ENCODE measurements at regions not wholly inside any gene's neighbourhood (a gene's known extent, or its start where the extent isn't known, plus 50 kb on each side); places are given as distances from the start of the nearest gene placed in this dataset.

GRCh38 chr2:142742371-142743214 is 134.9 kb upstream of the KYNU start:
- no peak for TF ChIP-seq CTCF (IDR thresholded peaks at IDR 0.05; ENCODE audit: extremely low read depth in 1 of 2, insufficient read depth in 1 of 2, low read depth in 1 of 2, low read length in 2 of 2)
- TF ChIP-seq POLR2AphosphoS5 (IDR thresholded peaks at IDR 0.05; ENCODE audit: insufficient read depth, low read depth, low read length) = no peak
- TF ChIP-seq POLR2A (IDR thresholded peaks at IDR 0.05; ENCODE audit: low read depth, low read length) = no peak
- no peak for TF ChIP-seq EZH2 (IDR thresholded peaks at IDR 0.05; ENCODE audit: borderline replicate concordance, low read depth, low read length, severe bottlenecking)
- TF ChIP-seq MAX (IDR thresholded peaks at IDR 0.05; ENCODE audit: insufficient read depth, insufficient read length) = no peak
- no peak for TF ChIP-seq MYC (IDR thresholded peaks at IDR 0.05; ENCODE audit: low read depth, low read length)
- no peak for TF ChIP-seq JUN (IDR thresholded peaks at IDR 0.05; ENCODE audit: borderline replicate concordance, insufficient read depth, insufficient read length, low read depth)
- no peak for TF ChIP-seq FOS (IDR thresholded peaks at IDR 0.05; ENCODE audit: borderline replicate concordance, insufficient read depth, low read length)

All from endothelial cell of umbilical vein (primary cell).